Fibroblast of pulmonary artery (primary cell): ENCODE measurements at regions not wholly inside any gene's neighbourhood (a gene's known extent, or its start where the extent isn't known, plus 50 kb on each side); places are given as distances from the start of the nearest gene placed in this dataset.

Source experiments
- DNase-seq: peaks from one replicate; pipeline ENCODE4 v3.0.0-alpha.2; 2010; ENCODE audit warnings: low read depth
- H3K4me3 ChIP-seq: replicated peaks from 2 replicates; pipeline ENCODE4 v1.5.1; 2011; ENCODE audit warnings: low read depth, mild to moderate bottlenecking, control low read depth, low read length, moderate library complexity
- TF ChIP-seq, protein P1 (sequence below): IDR thresholded peaks from 2 replicates; pipeline ENCODE4 v1.5.1; 2011; ENCODE audit warnings: mild to moderate bottlenecking, control low read depth, low read length, inconsistent platforms; ENCODE audit errors: missing control alignments

DNA sequence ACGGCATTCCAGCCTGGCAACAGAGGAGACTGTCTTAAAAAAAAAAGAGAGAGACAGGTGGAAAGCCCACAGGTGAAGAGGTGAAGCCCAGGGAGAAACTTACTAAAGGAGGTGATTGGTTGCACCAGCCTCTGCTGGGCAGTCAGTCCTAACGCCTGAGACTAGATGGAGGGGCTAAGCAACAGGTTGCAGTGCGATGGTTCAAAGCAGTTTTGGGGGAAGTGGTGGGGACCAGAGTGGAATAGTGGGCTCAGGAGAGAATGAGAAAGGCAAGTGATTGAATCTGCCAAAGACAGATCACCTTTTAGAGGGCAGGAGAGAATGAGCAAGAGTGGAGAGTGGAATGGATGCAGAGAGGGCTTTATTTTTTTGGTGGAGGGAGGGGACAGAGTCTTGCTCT, 100.0 kb upstream of the KCTD7 start:
- no peak overlapping the region for H3K4me3 ChIP-seq
- TF ChIP-seq, protein P1, sequence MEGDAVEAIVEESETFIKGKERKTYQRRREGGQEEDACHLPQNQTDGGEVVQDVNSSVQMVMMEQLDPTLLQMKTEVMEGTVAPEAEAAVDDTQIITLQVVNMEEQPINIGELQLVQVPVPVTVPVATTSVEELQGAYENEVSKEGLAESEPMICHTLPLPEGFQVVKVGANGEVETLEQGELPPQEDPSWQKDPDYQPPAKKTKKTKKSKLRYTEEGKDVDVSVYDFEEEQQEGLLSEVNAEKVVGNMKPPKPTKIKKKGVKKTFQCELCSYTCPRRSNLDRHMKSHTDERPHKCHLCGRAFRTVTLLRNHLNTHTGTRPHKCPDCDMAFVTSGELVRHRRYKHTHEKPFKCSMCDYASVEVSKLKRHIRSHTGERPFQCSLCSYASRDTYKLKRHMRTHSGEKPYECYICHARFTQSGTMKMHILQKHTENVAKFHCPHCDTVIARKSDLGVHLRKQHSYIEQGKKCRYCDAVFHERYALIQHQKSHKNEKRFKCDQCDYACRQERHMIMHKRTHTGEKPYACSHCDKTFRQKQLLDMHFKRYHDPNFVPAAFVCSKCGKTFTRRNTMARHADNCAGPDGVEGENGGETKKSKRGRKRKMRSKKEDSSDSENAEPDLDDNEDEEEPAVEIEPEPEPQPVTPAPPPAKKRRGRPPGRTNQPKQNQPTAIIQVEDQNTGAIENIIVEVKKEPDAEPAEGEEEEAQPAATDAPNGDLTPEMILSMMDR: no peak
- DNase-seq: no peak

DNA sequence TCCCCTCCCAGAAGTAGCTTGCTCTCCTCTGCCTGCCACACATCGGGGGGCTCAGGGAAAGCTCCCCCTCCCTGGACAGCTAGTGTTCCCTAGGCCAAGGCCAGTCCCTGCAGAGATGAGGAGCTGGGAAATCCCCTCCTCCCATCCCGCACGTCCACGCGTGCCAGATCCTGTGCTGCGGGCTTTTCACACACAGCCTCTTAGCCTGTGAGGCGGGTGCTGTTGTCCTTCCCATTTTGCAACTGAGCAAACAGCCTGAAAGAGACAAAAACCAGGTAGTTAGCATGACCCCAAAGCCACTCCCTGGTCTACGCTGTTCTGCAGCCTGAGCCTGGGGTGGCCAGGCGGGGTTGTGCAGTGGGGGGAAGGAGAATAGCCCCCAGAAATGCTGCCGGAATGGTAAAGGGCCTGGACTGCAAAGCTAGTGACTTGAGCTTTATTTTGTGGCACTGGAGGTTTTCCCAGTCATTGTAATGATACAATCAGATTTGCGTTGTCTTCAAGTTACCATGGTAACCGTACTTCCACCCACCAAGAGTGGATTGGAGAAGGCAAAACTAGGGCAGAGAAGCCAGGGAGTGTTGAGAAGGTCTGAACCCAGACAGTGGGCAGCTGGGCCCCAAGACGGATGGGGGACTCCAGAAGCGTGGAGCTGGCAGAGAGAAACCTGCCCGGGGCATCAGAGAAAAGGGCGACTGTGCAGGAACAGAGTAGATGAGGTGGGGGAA, 98.6 kb upstream of the KCTD7 start:
- H3K4me3 ChIP-seq: no peak overlapping the region
- no peak for DNase-seq
- TF ChIP-seq, protein P1: no peak

DNA sequence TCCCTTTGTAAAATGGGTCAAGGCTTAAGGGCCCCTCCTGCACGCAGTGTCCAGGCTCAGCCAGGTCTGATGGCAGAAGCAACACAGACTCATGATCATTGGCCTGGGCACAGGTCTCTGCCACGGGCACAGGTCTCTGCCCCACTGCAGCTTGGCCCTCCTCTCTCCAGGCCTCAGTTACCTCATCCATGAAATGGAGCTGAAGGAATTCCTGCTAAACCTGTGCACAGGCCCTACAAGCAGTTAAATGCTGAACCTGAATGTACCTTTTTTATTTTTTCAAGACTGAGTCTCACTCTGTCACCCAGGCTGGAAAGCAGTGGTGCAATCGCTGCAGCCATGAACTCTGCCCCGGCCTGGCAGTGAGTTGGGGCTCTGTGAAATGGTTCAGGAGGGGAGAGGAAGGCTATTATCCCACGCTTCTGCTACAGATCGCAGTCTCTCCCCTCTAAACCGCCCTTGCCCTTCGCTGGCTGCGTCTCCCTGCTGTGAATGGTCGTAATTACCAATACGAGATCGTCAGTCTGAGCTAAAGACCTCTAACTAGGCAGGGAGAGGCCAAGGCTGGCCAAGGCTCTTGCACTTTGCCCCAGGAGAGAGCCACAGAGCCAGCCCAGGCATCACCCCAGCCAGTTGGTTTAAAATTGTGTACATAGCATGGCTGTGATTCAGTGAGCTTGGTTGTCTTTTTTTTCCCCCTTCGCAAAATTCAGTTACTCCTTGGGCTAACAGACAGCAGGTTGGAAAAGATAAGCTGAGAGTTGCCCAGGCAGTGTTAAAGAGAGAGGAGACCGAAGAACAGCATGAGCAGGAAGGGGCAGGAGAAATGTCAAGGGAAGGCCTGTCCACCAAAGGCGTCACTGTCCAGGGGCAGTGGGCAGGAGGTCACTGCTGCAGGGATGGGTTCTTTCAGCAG, 93.0 kb upstream of the KCTD7 start:
- TF ChIP-seq, protein P1: no peak
- no peak for DNase-seq
- no peak overlapping the region for H3K4me3 ChIP-seq

DNA sequence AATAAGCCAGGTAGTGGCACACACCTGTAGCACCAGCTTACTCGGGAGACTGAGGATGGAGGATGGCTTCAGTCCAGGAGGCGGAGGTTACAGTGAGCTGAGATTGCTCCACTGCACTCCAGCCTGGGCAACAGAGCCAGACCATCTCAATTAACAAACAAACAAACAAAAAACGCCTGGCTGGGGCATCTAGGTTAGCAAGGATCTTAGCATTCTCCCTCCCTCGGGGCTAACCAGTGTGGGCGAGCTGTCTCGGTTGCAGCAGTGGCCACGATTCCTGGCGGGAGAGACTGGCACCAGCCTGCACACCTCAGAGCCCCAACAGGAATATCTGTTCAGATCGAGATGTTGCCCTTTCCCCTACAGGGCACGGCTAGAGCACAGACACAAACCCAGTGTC, 91.3 kb upstream of the KCTD7 start:
- no peak overlapping the region for H3K4me3 ChIP-seq
- TF ChIP-seq, protein P1: no peak
- no peak for DNase-seq

DNA sequence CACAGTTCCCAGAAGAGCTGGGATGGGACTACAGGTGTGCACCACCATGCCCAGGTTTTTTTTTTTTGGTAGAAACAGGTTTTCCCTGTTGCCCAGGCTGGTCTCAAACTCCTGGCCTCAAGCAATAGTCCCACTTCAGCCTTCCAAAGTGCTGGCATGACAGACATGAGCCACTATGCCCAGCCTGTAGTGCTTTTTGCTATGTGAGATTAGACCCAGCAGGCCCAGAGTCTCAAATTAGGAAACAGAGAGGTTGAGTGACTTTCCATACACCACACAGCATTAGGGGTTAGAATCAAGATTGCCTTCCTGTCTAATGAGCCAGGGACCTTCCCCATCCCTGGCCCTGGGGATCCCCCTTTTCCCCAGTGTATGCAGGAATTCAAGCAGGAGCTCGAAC, 90.8 kb upstream of the KCTD7 start:
- TF ChIP-seq, protein P1: no peak
- DNase-seq: no peak

DNA sequence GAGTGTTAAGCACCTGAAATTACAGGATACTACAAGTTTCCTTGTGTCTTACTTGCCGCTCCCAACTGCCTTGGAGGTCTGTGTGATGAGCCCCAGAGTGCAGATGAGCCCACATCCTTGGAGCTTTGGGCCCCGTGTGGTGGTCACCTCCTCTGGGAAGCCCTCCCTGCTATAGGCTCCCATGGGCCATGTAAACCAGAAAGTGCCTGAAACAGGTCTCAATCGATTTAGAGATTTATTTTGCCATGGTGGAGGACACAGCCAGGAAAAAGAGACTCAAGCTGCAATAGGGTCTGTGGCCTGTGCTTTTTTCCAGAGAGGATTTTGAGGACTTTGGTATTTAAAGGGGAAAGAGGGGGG, 89.4 kb upstream of the KCTD7 start:
- no peak for DNase-seq
- TF ChIP-seq, protein P1: no peak
- no peak overlapping the region for H3K4me3 ChIP-seq

More for the DNA sequence above, 90.8 kb upstream of the KCTD7 start:
- no peak overlapping the region for H3K4me3 ChIP-seq
